B cell (primary cell): ENCODE measurements at regions not wholly inside any gene's neighbourhood (a gene's known extent, or its start where the extent isn't known, plus 50 kb on each side); places are given as distances from the start of the nearest gene placed in this dataset.

Experiments used
- EZH2 ChIP-seq: IDR thresholded peaks from 2 replicates; pipeline ENCODE4 v1.6.1; 2012; ENCODE audit warnings: borderline replicate concordance, low read depth, mild to moderate bottlenecking, moderate library complexity, low read length; ENCODE audit not compliant: insufficient read depth, poor library complexity, severe bottlenecking
- TF ChIP-seq, protein P1 (sequence below): fragments of 200-600 bp; IDR thresholded peaks from one replicate; pipeline ENCODE4 v1.8.0; 2022; ENCODE audit warnings: antibody characterized with exemption, mild to moderate bottlenecking

DNA sequence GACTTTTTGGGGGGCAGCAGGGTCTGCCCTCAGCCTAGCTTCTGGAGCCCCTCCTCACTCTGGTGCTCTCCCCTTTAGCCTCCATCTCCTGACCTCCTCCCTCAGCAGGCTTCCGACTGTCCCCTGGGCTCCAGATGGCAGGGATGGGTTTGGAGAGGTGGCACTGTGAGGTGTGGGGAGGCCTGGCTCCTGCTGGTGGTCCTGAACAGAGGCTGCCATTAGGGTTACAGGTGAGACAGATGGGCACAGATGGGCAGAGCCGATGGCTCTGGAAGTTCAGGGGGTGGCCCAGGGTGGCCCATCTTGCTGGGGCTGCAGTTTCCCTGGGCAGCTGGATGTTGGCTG is 68.5 kb upstream of the BEGAIN start:
- no peak for TF ChIP-seq EZH2
- TF ChIP-seq, protein P1, sequence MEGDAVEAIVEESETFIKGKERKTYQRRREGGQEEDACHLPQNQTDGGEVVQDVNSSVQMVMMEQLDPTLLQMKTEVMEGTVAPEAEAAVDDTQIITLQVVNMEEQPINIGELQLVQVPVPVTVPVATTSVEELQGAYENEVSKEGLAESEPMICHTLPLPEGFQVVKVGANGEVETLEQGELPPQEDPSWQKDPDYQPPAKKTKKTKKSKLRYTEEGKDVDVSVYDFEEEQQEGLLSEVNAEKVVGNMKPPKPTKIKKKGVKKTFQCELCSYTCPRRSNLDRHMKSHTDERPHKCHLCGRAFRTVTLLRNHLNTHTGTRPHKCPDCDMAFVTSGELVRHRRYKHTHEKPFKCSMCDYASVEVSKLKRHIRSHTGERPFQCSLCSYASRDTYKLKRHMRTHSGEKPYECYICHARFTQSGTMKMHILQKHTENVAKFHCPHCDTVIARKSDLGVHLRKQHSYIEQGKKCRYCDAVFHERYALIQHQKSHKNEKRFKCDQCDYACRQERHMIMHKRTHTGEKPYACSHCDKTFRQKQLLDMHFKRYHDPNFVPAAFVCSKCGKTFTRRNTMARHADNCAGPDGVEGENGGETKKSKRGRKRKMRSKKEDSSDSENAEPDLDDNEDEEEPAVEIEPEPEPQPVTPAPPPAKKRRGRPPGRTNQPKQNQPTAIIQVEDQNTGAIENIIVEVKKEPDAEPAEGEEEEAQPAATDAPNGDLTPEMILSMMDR: no peak
